IPS-15b (cell line): ENCODE measurements at regions not wholly inside any gene's neighbourhood (a gene's known extent, or its start where the extent isn't known, plus 50 kb on each side); places are given as distances from the start of the nearest gene placed in this dataset.

Experiments used
- H3K27me3 ChIP-seq: one replicate; pipeline ENCODE4 v1.6.1; 2013; ENCODE audit warnings: low read length; ENCODE audit not compliant: control insufficient read depth, insufficient read depth
- H3K36me3 ChIP-seq: one replicate; pipeline ENCODE4 v1.6.1; 2013; ENCODE audit warnings: low read length; ENCODE audit not compliant: control insufficient read depth, insufficient read depth
- H3K4me1 ChIP-seq: one replicate; pipeline ENCODE4 v1.6.1; 2013; ENCODE audit warnings: mild to moderate bottlenecking, low read length; ENCODE audit not compliant: control insufficient read depth, insufficient read depth
- H3K4me3 ChIP-seq: one replicate; pipeline ENCODE4 v1.5.1; 2013; ENCODE audit warnings: low read depth, low read length
- H3K9ac ChIP-seq: one replicate; pipeline ENCODE4 v1.6.1; 2013; ENCODE audit warnings: low read depth, mild to moderate bottlenecking, low read length
- H3K9me3 ChIP-seq: one replicate; pipeline ENCODE4 v1.6.1; 2013; ENCODE audit warnings: mild to moderate bottlenecking, low read length; ENCODE audit not compliant: control insufficient read depth, insufficient read depth

GRCh38 chr1:36582066-36582755, 99.5 kb upstream of the CSF3R start:
- H3K4me1 ChIP-seq: peaks cover 22% of the 10 kb centered on the region

GRCh38 chr1:36580524-36580923, 97.8 kb upstream of the CSF3R start:
- H3K9me3 ChIP-seq: no peaks in the 10 kb centered on the region
- no peaks in the 10 kb centered on the region for H3K27me3 ChIP-seq

More at GRCh38 chr1:36582066-36582755, 99.5 kb upstream of the CSF3R start:
- H3K9ac ChIP-seq: no peak overlapping the region
- no peaks in the 10 kb centered on the region for H3K36me3 ChIP-seq
- no peaks in the 10 kb centered on the region for H3K27me3 ChIP-seq
- no peak overlapping the region for H3K4me3 ChIP-seq
- no peaks in the 10 kb centered on the region for H3K9me3 ChIP-seq

GRCh38 chr1:36579039-36579438, 96.3 kb upstream of the CSF3R start:
- H3K36me3 ChIP-seq: no peaks in the 10 kb centered on the region
- H3K9me3 ChIP-seq: no peaks in the 10 kb centered on the region
- no peak overlapping the region for H3K9ac ChIP-seq
- no peak overlapping the region for H3K4me3 ChIP-seq
- H3K4me1 ChIP-seq: peaks cover 6% of the 10 kb centered on the region
- H3K27me3 ChIP-seq: no peaks in the 10 kb centered on the region

More at GRCh38 chr1:36580524-36580923, 97.8 kb upstream of the CSF3R start:
- Histone ChIP-seq H3K4me3 (no peak overlapping the region), H3K36me3 (no peaks in the 10 kb centered on the region), H3K4me1 (peaks cover 15% of the 10 kb centered on the region), H3K9ac (no peak overlapping the region)

GRCh38 chr1:36576551-36577110, 93.9 kb upstream of the CSF3R start:
- Histone ChIP-seq H3K36me3 (no peaks in the 10 kb centered on the region), H3K27me3 (no peaks in the 10 kb centered on the region), H3K4me3 (no peak overlapping the region), H3K4me1 (peaks cover 6% of the 10 kb centered on the region), H3K9ac (no peak overlapping the region), H3K9me3 (no peaks in the 10 kb centered on the region)

GRCh38 chr1:36576118-36576517, 93.4 kb upstream of the CSF3R start:
- Histone ChIP-seq H3K9me3 (no peaks in the 10 kb centered on the region), H3K9ac (no peak overlapping the region), H3K4me1 (peaks cover 5% of the 10 kb centered on the region), H3K27me3 (no peaks in the 10 kb centered on the region), H3K36me3 (no peaks in the 10 kb centered on the region), H3K4me3 (no peak overlapping the region)

- Histone ChIP-seq H3K4me1 (peaks cover 4% of the 10 kb centered on the region), H3K27me3 (no peaks in the 10 kb centered on the region), H3K4me3 (no peak overlapping the region), H3K9ac (no peak overlapping the region), H3K36me3 (no peaks in the 10 kb centered on the region), H3K9me3 (no peaks in the 10 kb centered on the region)
Observed at GRCh38 chr1:36573445-36573844, 90.7 kb upstream of the CSF3R start.

GRCh38 chr1:36572906-36573305, 90.2 kb upstream of the CSF3R start:
- Histone ChIP-seq H3K4me1 (peaks cover 4% of the 10 kb centered on the region), H3K9me3 (no peaks in the 10 kb centered on the region), H3K36me3 (no peaks in the 10 kb centered on the region), H3K4me3 (no peak overlapping the region), H3K9ac (no peak overlapping the region), H3K27me3 (no peaks in the 10 kb centered on the region)

- no peak overlapping the region for H3K9ac ChIP-seq
- peaks cover 4% of the 10 kb centered on the region for H3K4me1 ChIP-seq
- H3K9me3 ChIP-seq: no peaks in the 10 kb centered on the region
- H3K36me3 ChIP-seq: no peaks in the 10 kb centered on the region
- H3K4me3 ChIP-seq: no peak overlapping the region
- H3K27me3 ChIP-seq: no peaks in the 10 kb centered on the region
Observed at GRCh38 chr1:36572142-36572715, 89.5 kb upstream of the CSF3R start.

- no peaks in the 10 kb centered on the region for H3K9me3 ChIP-seq
Observed at GRCh38 chr1:36571106-36571505, 88.4 kb upstream of the CSF3R start.

GRCh38 chr1:36570478-36571060, 87.9 kb upstream of the CSF3R start:
- Histone ChIP-seq H3K27me3 (no peaks in the 10 kb centered on the region), H3K4me3 (no peak overlapping the region), H3K9me3 (no peaks in the 10 kb centered on the region), H3K4me1 (no peaks in the 10 kb centered on the region), H3K36me3 (no peaks in the 10 kb centered on the region), H3K9ac (peak overlapping the region; percentile 20)

More at GRCh38 chr1:36571106-36571505, 88.4 kb upstream of the CSF3R start:
- Histone ChIP-seq H3K27me3 (no peaks in the 10 kb centered on the region), H3K4me1 (no peaks in the 10 kb centered on the region), H3K36me3 (no peaks in the 10 kb centered on the region), H3K4me3 (no peak overlapping the region), H3K9ac (peak overlapping the region; percentile 20)

- H3K4me3 ChIP-seq: no peak overlapping the region
- H3K9ac ChIP-seq: no peak overlapping the region
- no peaks in the 10 kb centered on the region for H3K4me1 ChIP-seq
- H3K27me3 ChIP-seq: no peaks in the 10 kb centered on the region
- no peaks in the 10 kb centered on the region for H3K9me3 ChIP-seq
- H3K36me3 ChIP-seq: no peaks in the 10 kb centered on the region
Observed at GRCh38 chr1:36570006-36570405, 87.3 kb upstream of the CSF3R start.
